ENCODE measurements at regions not wholly inside any gene's neighbourhood (a gene's known extent, or its start where the extent isn't known, plus 50 kb on each side); places are given as distances from the start of the nearest gene placed in this dataset.

DNA sequence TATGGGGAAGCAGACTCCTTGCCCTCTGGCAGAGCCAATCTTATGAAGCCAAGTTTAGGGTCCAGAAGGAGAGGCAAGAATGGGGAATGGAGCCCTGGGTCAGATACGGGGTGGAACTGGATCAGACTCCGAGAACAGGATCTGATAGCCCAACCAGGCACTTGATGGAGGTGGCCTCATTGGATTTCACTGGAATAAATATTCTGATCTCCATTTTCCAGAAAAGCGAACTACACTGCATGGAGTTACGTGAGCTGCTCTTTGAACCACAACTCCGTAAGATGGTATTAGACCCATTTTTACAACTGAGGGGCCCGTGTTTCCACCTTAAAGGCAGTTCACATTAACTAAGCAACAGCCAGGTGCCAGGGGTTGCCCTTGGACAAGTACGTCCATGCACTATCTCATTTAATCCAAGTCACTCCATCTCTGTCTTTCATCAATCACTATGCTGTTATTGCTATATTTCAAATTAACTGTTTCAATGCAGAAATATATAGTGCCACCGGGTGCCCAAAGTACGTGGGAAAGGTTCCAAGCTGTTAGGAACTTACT is 155.2 kb downstream of the BCL11B start:
- H3K4me1 Mint-ChIP-seq (ENCODE audit: low read depth, unreplicated experiment): no peaks in the 10 kb centered on the region
- DNase-seq: no peak
- TF ChIP-seq, protein P1, sequence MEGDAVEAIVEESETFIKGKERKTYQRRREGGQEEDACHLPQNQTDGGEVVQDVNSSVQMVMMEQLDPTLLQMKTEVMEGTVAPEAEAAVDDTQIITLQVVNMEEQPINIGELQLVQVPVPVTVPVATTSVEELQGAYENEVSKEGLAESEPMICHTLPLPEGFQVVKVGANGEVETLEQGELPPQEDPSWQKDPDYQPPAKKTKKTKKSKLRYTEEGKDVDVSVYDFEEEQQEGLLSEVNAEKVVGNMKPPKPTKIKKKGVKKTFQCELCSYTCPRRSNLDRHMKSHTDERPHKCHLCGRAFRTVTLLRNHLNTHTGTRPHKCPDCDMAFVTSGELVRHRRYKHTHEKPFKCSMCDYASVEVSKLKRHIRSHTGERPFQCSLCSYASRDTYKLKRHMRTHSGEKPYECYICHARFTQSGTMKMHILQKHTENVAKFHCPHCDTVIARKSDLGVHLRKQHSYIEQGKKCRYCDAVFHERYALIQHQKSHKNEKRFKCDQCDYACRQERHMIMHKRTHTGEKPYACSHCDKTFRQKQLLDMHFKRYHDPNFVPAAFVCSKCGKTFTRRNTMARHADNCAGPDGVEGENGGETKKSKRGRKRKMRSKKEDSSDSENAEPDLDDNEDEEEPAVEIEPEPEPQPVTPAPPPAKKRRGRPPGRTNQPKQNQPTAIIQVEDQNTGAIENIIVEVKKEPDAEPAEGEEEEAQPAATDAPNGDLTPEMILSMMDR (IDR thresholded peaks at IDR 0.05; ENCODE audit: insufficient read depth in 1 of 2, low read depth in 1 of 2, low read length in 1 of 2, severe bottlenecking in 1 of 2, unreplicated experiment in 1 of 2): no peak
- Histone ChIP-seq H3K4me3 (ENCODE audit: low read depth, low read length) (no peak overlapping the region), H3K27me3 (replicated peaks; ENCODE audit: control insufficient read depth, insufficient read depth, low read length) (no peaks in the 10 kb centered on the region), H3K36me3 (ENCODE audit: control insufficient read depth, insufficient read depth, low read length) (no peaks in the 10 kb centered on the region), H3K4me1 (no peaks in the 10 kb centered on the region), H3K9me3 (no peaks in the 10 kb centered on the region)
- BruUV-seq (replicated peaks): no TSS peak
- H3K9me3 Mint-ChIP-seq (ENCODE audit: unreplicated experiment): no peaks in the 10 kb centered on the region
- peaks cover 11% of the 10 kb centered on the region for H3K27me3 Mint-ChIP-seq (ENCODE audit: insufficient read depth, unreplicated experiment)
- H3K4me3 Mint-ChIP-seq (ENCODE audit: unreplicated experiment): no peak overlapping the region
- no peaks in the 10 kb centered on the region for H3K36me3 Mint-ChIP-seq (ENCODE audit: insufficient read depth, unreplicated experiment)
- CTCF ChIA-PET: no interaction called here
- POLR2A ChIA-PET: no interaction called here
- intact Hi-C loops (cut with micrococcal nuclease; ENCODE audit: unreplicated experiment): no loop called here
- no peak overlapping the region for H3K27ac Mint-ChIP-seq (ENCODE audit: unreplicated experiment)

DNA sequence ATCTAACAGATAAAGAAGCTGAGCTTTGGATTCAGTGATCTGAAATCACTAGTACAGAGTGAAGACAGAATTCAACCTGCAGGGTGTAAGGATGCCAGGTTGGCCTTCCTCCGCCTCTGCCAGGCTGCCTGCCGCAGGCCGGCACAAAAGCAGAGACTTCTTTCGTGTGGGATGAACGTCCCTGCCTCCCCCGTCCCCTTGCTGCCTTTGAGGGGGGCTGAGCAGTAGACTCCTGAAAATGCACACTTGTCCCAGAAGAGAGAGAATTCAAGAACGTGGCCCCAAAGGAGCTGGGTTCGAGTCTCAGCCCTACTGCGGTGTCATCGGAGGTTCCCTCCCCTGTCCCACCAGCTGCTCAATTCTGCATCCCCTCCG is 154.3 kb downstream of the BCL11B start:
- Mint-ChIP-seq H3K9me3 (ENCODE audit: unreplicated experiment) (no peaks in the 10 kb centered on the region), H3K4me1 (ENCODE audit: low read depth, unreplicated experiment) (no peaks in the 10 kb centered on the region), H3K27ac (ENCODE audit: unreplicated experiment) (no peak overlapping the region), H3K27me3 (ENCODE audit: insufficient read depth, unreplicated experiment) (peaks cover 11% of the 10 kb centered on the region), H3K36me3 (ENCODE audit: insufficient read depth, unreplicated experiment) (no peaks in the 10 kb centered on the region), H3K4me3 (ENCODE audit: unreplicated experiment) (no peak overlapping the region)
- TF ChIP-seq, protein P1 (IDR thresholded peaks at IDR 0.05; ENCODE audit: insufficient read depth in 1 of 2, low read depth in 1 of 2, low read length in 1 of 2, severe bottlenecking in 1 of 2, unreplicated experiment in 1 of 2): no peak
- Histone ChIP-seq H3K4me3 (ENCODE audit: low read depth, low read length) (no peak overlapping the region), H3K4me1 (no peaks in the 10 kb centered on the region), H3K27me3 (replicated peaks; ENCODE audit: control insufficient read depth, insufficient read depth, low read length) (no peaks in the 10 kb centered on the region), H3K36me3 (ENCODE audit: control insufficient read depth, insufficient read depth, low read length) (no peaks in the 10 kb centered on the region), H3K9me3 (no peaks in the 10 kb centered on the region)
- ChIA-PET CTCF (no interaction called here), POLR2A (no interaction called here)
- no peak for DNase-seq
- BruUV-seq (replicated peaks): no TSS peak
- intact Hi-C loops (cut with micrococcal nuclease; ENCODE audit: unreplicated experiment): no loop called here

DNA sequence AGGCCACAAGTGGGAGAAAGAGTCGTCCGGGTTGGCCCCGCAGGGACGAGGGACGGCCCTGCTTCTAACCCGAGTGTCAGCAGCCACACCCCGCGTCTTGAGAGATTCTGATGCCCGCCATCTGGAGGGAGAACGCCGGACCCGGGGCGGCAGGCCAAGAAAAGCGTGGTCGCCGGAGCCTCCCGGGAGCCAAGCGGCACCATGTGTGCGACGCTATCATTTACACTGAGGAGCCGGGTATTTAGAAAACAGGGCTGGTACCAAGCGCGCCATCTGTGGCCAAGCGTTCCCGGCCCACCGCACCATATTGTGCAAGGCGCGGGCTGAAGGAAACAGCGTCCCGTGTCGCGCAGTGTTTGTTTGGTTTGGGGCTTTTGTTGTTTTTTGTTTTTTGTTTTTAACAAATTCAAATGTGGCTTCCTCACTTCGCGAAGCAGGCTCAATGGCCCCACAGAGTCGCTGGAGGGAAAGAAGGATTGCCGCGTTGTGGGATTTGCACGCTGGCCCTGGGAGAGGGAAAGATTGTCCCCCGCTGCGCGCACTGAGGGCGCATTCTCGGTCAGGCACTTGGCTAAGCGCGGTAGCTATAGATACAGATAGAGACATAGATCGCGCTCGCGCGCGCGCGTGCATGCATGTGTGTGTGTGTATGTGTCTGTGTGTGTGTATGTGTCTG is 153.8 kb downstream of the BCL11B start:
- H3K36me3 ChIP-seq (ENCODE audit: control insufficient read depth, insufficient read depth, low read length): no peaks in the 10 kb centered on the region
- H3K4me1 Mint-ChIP-seq (ENCODE audit: low read depth, unreplicated experiment): no peaks in the 10 kb centered on the region
- no TSS peak for BruUV-seq (replicated peaks)

More for the DNA sequence above, 153.8 kb downstream of the BCL11B start:
- H3K36me3 Mint-ChIP-seq (ENCODE audit: insufficient read depth, unreplicated experiment): no peaks in the 10 kb centered on the region
- DNase-seq: no peak
- H3K4me3 ChIP-seq (ENCODE audit: low read depth, low read length): no peak overlapping the region
- no peaks in the 10 kb centered on the region for H3K27me3 ChIP-seq (replicated peaks; ENCODE audit: control insufficient read depth, insufficient read depth, low read length)
- no peak overlapping the region for H3K27ac Mint-ChIP-seq (ENCODE audit: unreplicated experiment)
- ChIA-PET POLR2A (no interaction called here), CTCF (no interaction called here)
- intact Hi-C loops (cut with micrococcal nuclease; ENCODE audit: unreplicated experiment): no loop called here
- H3K27me3 Mint-ChIP-seq (ENCODE audit: insufficient read depth, unreplicated experiment): peaks cover 11% of the 10 kb centered on the region
- TF ChIP-seq, protein P1 (IDR thresholded peaks at IDR 0.05; ENCODE audit: insufficient read depth in 1 of 2, low read depth in 1 of 2, low read length in 1 of 2, severe bottlenecking in 1 of 2, unreplicated experiment in 1 of 2): no peak
- H3K9me3 ChIP-seq: no peaks in the 10 kb centered on the region
- H3K9me3 Mint-ChIP-seq (ENCODE audit: unreplicated experiment): no peaks in the 10 kb centered on the region
- no peaks in the 10 kb centered on the region for H3K4me1 ChIP-seq
- no peak overlapping the region for H3K4me3 Mint-ChIP-seq (ENCODE audit: unreplicated experiment)

Measured in Caco-2 (cell line).